Raji (cell line): ENCODE measurements at regions not wholly inside any gene's neighbourhood (a gene's known extent, or its start where the extent isn't known, plus 50 kb on each side); places are given as distances from the start of the nearest gene placed in this dataset.

Source experiments
- POLR2A ChIP-seq: IDR thresholded peaks from 2 replicates; pipeline ENCODE4 v1.6.1; 2011; ENCODE audit warnings: low read depth, low read length, control low read depth; ENCODE audit not compliant: insufficient read depth

DNA sequence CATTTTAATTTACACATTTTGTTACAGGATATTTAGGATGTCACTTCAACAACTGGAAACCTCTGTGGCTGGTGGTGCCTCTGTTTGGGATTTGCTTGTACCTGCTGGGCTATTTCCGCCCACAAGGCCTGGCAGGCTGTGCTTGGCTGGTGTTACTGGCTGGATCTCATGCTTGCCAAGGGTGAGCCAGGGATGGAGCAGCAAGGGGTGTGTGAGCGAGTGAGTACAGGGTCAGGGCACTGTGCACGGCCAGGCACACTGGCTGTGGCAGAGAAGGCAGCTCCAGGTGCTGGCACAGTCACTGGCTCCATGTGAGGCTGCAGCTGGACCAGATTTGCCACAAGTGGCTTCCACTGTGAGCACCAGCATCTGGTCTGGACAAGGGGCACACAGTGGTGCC, 1254.8 kb downstream of the SLITRK5 start:
- no peak for TF ChIP-seq POLR2A

DNA sequence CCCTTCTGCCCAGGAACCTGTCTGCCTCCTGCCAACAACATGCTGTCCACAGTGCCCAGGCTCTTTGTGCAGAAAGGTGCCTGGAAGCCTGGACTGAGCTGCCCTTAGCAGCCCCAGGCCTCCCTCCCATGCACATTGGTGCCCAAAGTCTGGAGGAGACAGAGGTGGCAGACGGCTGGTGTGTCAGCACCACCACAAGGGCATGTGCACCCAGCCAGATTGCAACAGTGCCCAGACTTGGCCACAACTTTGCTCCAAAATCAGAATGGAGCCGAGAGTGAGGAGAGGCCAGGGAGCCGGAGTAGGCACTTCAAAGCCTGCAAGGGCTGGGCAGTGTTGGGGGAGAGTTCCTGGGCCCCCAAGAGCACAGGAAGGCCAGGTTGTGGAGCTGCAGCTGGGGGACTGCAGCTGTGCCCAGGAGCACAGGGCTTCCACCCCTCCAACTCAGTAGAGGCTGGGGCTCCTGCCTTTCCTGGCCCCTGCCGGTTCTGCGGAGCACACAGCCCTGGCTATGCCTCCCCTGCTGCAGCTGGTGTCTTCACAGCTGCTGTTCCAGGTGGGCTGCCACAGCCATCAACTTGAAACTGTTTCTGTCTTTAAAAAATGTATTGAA, 1255.8 kb downstream of the SLITRK5 start:
- no peak for TF ChIP-seq POLR2A

DNA sequence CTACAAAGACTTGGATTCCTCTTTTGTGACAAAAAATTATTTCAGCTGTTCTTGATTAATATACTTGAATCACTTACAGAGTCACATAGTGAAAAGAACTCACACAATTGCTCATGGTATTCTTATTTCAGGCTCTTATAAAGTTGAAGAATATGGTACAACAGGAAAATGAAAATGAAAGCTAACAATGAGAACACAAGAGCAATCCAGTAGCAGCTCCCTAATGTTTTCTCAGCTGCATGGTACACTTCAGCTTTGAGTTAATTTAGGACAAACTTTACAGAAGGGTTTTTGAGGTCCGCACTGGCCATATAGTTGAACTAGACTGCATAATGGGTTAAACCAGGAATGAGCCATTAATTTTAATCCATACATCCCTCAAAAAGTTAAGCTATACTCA, 1261.8 kb downstream of the SLITRK5 start:
- TF ChIP-seq POLR2A, result no peak

DNA sequence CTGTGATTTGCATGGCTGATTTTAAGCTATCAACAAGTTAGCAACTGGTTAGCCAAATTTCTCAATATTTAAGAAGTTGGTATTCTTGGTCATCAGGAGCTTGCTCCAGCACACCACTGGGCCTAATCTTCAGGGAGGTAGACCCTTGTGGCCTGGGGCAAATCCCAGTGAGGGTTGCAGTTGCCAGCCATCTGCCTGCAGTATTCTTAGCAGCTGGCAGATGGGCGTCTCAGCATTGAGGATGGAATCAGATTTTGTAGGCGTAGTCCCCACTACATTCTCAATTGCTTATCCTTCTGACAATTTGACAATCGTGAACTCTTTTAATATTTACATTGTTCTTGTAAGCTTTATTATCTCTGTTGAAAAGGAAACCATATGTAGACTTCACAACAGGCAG, 1266.2 kb downstream of the SLITRK5 start:
- no peak for TF ChIP-seq POLR2A

DNA sequence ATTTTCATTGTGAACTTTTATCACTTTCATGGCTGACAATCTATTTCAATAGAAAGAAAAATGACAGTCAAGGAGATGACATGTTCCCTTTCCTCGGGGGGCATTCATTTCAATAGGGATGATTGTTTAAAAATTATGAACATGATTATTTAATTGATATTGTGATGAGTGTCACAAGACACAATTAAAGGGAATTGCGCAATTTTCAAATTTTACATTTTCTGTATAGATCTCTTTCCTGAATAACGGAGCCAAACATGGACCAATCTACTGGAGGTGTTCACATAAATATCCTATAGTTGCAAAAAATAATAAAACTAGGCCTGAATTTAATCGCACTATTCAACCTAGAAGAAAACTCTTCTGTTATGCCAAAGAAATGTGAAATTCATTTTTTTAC, 1274.6 kb downstream of the SLITRK5 start:
- no peak for TF ChIP-seq POLR2A

DNA sequence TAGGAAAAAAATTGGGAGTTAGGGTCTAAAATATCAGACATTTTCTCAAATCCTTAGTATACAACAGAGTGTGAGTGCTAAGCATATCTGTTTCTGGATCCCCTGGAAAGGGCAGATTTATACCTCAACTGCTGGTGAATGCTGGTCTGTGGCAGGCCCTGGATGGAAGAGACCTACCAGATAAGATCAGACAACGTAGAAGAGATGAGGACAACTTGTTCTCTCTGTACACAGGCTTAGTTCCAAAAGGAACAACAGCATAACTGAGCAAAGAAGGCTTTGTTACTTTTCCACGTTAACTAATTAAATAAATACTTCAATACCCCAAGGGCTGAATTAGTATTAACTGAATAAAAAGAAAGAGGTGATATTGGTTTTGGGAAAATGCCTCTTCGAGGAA, 1277.3 kb downstream of the SLITRK5 start:
- TF ChIP-seq POLR2A, result no peak

DNA sequence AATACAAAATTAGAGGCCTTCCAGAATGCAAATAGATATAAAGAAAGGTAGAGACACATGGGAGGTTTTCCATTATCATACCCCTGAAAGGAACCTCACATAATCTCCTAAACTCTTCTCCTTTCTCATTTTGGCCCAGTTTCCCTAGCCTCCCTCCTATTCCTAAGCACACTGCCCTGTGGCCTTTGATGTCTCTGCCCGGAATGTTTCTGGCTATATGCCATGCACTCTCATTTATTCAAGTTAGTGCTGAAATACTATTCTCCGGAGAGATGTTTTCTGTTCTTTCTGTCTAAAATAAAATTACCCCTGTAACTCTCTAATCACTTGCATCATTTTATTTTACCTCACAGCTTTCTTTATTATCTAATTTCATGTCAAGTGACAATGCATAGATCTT, 1287.7 kb downstream of the SLITRK5 start:
- TF ChIP-seq POLR2A, result no peak

DNA sequence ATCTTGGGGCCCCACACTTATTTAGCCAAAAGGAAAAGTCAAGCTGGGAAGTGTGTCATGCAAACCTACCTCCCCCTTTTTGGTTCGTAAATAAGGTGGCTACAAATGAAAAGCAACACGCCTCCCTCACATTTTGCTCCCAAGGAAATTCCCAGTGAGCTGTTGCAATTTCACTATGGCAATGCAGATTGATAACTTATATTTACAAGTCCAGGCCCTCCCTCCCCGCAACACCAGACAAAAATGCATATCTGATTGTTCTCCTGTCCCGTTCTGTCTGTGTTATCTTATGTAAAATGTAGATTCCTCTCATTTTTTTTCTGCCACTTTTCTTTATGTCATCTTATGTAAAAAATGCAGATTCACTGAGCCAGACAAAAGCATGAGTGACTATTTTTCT, 1305.3 kb downstream of the SLITRK5 start:
- TF ChIP-seq POLR2A, result no peak

DNA sequence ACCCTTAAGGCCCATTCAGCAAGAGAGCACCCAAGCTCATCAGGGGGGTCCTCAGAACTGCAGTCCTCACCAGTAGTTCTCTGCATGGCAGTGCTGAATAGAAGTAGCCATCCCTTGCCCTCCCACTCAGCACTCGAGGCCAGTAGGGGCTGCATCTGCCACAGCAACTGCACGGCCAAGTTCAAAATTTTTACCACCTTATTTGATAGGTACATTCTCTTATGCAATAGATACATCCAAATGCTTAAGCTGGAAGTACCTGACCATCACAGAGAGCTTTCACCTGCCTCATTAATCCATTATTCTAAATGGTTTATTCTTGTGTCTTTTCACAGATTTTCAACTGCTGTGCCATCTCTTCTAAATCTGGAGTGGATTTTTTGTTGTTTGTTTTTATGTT, 1307.4 kb downstream of the SLITRK5 start:
- TF ChIP-seq POLR2A, result no peak

DNA sequence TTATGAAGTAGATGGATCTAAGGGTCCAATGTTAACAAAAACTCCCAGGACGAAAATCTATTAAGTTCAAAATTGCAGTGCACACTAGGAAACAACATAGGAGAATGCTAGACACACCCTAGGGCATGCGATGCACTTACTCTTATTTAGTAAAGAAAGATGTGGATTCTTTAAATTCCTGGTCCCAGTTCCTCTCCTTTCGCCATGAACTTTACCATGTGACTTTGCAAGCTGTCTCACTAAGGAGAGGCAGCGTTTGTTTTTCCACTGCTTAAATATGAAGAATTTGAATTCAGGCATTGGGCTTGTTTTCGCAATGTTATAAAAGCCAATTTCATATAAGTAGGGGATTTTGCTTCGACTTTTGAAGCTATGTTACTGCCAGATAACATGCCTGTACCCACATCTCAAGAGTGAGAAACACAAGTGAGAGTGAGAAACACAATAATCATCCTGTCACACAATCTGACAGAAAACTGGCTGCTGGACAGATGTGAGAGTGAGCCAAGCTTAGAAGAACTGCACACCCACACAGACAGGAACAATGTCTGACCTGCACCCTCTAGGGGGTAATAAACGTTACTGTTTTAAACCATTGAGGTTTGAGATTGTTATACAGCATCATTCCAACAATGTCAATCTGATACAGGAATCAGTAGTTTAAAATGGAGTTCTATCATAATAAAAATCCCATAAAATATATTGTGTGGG, 1308.4 kb downstream of the SLITRK5 start:
- no peak for TF ChIP-seq POLR2A

DNA sequence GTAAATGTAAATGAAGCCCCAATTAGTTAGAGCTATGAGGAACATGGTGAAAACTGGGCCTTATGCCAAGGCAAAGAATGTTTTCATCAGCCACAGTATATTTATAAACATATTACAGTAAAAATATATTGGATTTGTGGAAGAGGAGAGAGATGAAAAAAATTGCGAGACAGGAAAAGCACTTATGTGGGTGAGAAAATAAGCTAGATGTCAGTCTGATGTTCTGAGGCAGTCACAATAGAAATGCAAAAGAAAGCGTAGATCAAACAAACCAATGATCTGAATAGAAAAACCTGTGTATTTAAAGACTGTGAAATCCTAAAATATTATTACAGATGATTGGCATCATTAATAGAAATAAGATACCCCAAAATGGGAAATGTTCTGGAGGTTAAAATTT, 1332.5 kb downstream of the SLITRK5 start:
- TF ChIP-seq POLR2A, result no peak

DNA sequence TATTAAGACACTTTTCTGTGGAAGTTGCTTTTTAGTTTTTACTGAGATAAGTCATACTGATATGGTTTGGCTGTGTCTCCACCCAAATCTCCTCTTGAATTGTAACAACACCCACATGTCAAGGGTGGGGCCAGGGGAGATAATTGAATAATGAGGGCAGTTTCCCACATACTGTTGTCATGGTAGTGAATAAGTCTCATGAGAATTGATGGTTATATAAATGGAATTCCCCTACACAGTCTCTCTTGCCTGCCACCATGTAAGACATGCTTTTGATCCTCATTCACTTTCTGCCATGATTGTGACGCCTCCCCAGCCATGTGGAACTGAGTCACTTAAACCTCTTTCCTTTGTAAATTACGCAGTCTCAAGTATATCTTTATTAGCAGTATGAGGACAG, 1340.4 kb downstream of the SLITRK5 start:
- no peak for TF ChIP-seq POLR2A

DNA sequence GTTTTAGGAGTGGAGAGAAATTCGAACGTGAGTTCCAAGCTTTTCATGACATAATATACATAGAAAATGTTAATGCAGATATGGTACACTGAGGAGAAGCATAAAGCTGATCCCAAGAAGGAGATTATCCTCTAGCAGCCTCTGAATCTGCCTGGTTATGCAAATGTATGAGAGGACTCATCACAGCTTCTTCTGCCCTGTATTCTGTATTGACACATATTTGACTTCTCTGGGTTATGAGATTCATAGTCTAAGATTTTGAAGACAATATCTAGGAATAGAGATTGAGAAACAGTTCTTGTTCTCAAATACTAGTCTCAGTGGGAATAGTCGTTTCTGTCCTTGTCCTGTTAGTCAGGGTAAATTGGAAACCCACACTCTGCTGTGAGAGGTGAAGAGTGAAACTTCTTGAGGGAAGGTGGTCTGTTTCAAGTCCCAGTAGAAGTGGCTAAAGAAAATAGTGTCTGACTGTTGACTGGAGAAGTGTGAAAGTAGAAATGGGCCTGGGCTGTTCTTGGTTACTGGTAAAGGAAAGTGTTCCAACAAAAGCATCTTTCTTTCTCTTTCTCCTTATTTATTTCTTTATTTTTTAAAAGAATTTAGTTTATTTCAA, 1356.6 kb downstream of the SLITRK5 start:
- no peak for TF ChIP-seq POLR2A

DNA sequence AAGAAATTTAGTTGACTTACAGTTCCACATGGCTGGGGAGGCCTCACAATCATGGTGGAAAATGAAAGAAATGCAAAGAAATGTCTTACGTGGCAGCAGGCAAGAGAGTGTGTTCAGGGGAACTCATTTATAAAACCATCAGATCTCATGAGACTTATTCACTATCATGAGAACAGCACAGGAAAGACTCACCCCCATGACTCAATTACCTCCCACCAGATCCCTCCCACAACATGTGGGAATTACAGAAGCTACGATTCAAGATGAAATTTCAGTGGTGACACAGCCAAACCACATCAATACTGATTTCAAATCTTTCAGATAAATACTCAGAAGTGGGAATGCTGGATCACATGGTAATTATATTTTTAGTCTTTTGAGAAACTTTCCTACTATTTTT, 1357.9 kb downstream of the SLITRK5 start:
- no peak for TF ChIP-seq POLR2A

DNA sequence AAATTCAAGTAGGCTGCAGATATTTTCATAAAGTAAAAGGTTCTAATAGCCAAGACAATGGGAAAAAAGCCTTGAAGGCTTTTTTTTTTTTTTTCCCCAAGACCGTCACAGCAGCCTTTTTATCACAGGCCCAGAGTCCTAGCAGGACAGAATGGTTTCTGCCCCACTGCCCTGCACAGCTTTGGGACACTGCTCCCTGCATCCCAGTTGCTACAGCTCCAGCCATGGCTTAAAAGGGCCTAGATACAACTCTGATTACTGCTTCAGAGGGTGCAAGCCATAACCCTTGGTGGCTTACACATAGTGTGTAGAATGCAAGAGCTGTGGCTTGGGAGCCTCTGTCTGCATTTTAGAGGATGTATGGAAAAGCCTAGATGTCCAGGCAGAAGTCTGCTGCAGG, 1362.8 kb downstream of the SLITRK5 start:
- no peak for TF ChIP-seq POLR2A

DNA sequence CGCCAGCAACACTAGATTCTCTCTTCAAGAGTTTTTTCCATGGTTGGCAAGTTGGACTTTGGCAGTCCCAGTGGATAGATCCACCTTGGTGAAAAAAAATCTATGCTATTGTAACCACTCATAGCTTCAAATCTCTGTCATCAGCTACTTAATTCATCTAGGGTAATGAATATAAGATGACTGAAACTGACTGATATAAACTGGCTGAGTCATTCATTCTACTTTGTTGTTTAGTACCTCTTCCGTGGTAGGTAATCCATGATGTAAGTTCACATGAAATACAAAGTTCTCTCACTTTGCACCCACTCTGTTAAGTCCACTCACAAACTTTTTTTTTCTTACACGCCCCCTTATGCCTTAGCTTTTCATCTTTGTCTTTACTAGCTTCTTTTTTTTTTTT, 1381.5 kb downstream of the SLITRK5 start:
- TF ChIP-seq POLR2A, result no peak

DNA sequence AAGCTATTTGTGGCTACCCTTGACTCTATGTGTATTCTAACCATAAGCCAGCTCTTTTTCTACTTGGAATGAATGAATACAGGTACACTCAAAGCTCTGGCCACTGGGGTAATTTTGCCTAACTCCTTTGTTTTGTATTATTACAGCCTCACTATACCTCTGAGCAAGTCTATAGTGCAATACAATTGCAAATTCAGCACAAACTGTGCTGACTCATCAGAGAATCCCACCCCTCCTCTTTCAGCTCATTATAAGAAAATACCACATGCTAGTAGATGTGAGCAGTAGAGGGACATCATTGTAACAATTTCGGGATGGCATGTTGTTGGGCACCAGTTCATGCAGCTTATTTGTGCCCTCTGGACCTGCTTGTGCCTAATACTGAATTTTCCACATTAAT, 1382.2 kb downstream of the SLITRK5 start:
- no peak for TF ChIP-seq POLR2A

DNA sequence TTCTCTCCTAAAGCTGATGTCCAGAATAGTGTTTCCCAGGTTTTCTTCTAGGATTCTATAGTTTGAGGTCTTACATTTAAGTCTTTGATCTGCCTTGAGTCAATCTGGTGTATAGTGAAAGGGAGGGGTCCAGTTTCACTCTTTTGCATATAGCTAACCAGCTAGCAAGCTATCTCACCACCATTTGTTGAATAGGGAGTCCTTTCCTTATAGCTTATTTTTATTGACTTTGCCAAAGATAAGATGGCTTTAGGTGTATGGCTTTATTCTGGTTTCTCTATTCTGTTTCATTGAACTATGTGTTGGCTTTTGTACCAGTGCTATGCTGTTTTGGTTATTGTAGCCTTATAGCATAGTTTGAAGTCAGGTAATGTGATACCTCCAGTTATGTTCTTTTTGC, 1386.1 kb downstream of the SLITRK5 start:
- no peak for TF ChIP-seq POLR2A
